Fibroblast of mammary gland (primary cell): ENCODE measurements at regions not wholly inside any gene's neighbourhood (a gene's known extent, or its start where the extent isn't known, plus 50 kb on each side); places are given as distances from the start of the nearest gene placed in this dataset.

Experiments
- DNase-seq: peaks from one replicate; pipeline ENCODE4 v3.0.0-alpha.2; 2010; ENCODE audit warnings: low read depth
- H3K4me3 ChIP-seq: 2 replicates; pipeline ENCODE4 v1.5.1; 2011; ENCODE audit warnings: low read depth, mild to moderate bottlenecking, low read length, moderate library complexity; ENCODE audit not compliant: control insufficient read depth
- CTCF ChIP-seq: conservative IDR thresholded peaks from 2 replicates; pipeline ENCODE4 v1.5.1; 2011; ENCODE audit warnings: low read depth, low read length, inconsistent platforms; ENCODE audit not compliant: control insufficient read depth, insufficient read depth

GRCh38 chr12:30816742-30817465 is 62.2 kb upstream of the CAPRIN2 start:
- DNase-seq = no peak
- H3K4me3 ChIP-seq = no peak overlapping the region
- TF ChIP-seq CTCF = no peak

GRCh38 chr12:30814295-30814655 is 59.5 kb upstream of the CAPRIN2 start:
- no peak overlapping the region for H3K4me3 ChIP-seq
- DNase-seq = peak; percentile 11
- TF ChIP-seq CTCF = no peak

- no peak for TF ChIP-seq CTCF
- peak; percentile 60 for DNase-seq
- no peak overlapping the region for H3K4me3 ChIP-seq
Measured at GRCh38 chr12:30813525-30814294, 59.0 kb upstream of the CAPRIN2 start.

GRCh38 chr12:30811966-30812365 is 57.2 kb upstream of the CAPRIN2 start:
- no peak overlapping the region for H3K4me3 ChIP-seq
- DNase-seq = no peak
- no peak for TF ChIP-seq CTCF

- H3K4me3 ChIP-seq = no peak overlapping the region
- TF ChIP-seq CTCF = no peak
- DNase-seq = no peak
Measured at GRCh38 chr12:30810918-30811317, 56.2 kb upstream of the CAPRIN2 start.

GRCh38 chr12:30807695-30808034 is 52.9 kb upstream of the CAPRIN2 start:
- no peak overlapping the region for H3K4me3 ChIP-seq
- TF ChIP-seq CTCF = no peak
- DNase-seq = no peak
